Fibroblast of skin of left biceps (primary cell): ENCODE measurements at regions not wholly inside any gene's neighbourhood (a gene's known extent, or its start where the extent isn't known, plus 50 kb on each side); places are given as distances from the start of the nearest gene placed in this dataset.
A peak's percentile ranks its signal among the peaks of the same experiment; 100 is the strongest.

Experiments used
- DNase-seq, 2 experiments: peaks; one replicate each; pipeline ENCODE4 v3.0.0-alpha.2; 2013; ENCODE audit warnings: low read depth in 2 of 2

DNA sequence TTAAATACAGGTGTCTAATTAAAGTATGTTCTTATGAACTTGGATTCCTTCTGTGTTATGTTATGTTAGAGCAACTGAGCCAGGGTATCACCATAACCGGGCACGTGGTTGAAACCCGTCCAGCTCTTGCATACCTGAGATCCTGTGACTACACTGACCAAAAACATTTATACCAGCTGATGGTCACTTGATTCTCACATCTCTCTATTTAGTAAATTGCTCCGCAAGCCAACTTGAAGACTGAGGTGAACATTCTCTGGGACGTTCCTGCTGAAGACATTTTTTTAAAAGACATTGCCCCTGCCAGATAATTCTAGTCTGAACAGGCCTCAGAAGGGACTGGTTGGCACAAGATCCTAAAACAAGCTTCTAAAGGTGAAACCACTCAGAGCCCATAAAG, 550.0 kb upstream of the DIPK2B start:
- no peak for DNase-seq

DNA sequence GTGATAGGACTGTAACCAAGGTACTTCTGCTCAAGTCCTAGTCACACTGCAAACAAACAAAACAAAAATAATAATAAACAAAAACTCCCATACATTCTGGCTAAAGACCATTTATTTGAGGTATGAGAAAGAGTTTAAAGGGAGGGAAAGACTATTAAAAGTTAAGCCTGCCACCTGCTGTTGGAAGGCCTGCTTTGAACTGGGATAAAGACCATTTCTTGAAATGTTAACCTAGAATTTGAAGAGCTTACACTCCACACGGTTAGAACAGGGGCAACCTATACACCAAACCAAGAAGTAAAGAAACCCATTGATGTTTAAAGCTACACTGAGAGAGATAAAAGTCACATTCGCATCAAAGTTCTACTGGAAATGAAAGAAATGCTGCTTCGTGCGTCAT, 548.7 kb upstream of the DIPK2B start:
- no peak for DNase-seq

DNA sequence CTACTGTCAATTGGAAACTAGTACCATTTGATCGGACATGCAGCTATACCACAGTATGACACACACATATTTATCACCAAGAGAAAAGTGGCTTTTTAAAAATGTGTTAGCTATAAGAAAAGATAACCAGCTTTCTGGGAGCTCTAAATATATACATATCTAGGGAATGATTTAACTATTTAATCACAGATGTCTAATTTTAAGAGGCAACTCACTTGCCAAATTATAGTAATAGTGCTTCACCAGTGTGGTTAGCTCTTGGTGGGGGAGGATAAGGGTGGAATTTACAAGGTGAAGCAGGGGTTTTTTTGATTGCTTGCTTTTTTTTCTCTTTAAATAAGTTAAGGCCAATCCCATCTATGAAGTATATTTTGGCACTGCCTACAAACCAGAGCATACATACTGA, 547.7 kb upstream of the DIPK2B start:
- DNase-seq = no peak

DNA sequence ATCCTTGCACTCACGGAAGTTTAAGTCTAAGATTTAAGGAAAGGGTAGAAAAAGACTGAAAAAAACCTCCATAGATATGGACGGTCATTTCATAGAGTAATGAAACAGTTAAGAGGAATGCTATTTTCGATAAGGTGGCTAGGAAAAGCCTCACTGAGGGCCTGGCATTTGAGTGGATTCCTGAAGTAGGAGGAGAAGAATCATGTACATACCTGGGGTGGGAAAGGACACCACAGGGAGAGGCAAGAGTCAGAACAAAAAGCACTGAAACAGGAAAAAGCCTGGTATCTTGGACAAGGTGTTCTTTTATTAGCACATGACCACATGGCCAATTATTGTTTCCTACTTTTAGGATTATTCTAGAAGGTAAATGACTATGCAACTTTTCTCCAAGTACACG, 547.2 kb upstream of the DIPK2B start:
- no peak for DNase-seq

DNA sequence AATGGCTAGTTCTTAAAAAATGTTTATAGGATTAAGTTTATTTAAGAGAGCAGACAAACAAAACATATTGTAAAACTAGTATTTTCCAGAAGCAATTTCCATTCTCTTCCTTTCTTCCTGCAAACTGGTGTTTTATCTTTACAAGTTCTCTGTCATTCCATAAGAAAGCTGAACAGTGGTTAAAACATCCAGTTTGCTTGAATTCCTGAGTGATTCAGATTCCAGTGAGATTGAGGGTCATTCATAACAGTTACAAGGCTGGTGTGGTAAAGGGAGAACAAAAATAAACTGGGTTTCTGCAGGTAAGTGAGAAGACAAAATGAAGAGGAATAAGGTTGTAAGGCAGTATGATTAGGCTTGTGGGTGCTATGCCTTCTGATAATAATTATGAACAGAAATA, 544.8 kb upstream of the DIPK2B start:
- DNase-seq = no peak

DNA sequence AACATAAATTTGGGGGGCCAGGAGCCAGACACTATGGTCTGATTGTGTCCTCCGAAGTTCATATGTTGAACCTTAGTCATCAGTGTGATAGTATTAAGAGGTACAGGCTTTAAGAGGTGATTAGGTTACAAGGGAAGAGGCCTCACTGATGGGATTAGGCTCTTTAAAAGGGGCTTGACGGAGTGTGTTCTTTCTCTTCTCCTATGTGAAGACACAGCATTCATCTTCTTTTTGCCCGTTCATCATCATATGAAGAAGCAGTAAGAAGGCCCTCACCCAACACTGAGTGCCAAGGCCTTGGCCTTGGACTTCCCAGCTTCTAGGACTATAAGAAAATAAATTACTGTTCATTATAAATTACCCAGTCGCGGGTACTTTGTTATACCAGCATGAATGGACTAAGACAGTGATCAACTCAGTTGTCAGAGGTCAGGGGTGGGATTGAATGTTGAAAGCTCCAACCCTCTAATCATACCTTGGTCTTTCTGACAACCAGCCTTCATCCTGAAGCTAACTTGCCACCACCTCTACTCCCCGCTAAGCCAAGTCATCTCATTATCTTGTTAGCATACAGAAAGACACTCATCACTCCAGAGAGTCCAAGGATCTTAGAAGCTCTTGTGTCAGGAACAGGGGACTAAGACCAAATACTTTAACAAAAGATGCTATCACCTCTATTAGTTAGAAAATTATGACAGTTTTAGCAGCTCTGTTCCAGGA, 543.4 kb upstream of the DIPK2B start:
- DNase-seq = no peak

DNA sequence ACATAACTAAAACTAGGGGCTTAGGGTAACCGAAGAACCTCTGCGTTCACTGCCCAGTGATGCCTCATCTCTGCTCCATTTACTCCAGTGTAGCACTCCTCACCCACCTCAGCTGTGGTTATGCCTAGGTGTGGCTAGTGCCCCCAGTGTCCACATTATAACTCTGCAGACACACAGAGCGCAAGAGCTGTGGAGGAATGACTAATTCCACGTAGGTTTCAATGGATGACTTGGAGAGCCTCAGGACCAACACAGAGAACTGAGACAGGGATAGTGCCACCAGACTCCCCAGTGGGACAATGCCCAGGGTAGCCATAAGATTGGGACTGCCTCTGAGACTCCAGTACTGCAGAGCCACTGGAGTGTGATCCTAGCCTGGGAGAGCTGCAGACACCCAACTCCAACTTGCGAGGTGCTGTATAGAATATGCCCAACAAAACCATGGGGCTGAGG, 542.4 kb upstream of the DIPK2B start:
- DNase-seq = peak in 1 of 2 experiments; percentile 26

DNA sequence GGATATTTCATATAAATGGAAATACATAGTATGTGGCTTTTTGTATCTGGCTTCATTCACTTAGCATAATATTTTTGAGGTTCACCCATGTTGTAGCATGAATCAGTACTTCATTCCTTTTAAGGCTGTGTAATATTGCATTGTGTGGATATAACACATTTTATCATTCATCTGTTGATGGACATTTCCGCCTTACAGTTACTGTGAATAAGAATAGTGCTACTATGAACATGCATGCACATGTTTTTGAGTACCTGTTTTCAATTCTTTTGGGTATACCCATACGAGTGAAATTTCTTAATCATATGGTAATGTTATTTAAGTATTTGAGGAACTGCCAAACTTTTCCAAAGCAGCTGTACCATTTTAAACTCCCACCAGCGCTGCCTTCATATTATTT, 539.6 kb upstream of the DIPK2B start:
- DNase-seq = no peak

DNA sequence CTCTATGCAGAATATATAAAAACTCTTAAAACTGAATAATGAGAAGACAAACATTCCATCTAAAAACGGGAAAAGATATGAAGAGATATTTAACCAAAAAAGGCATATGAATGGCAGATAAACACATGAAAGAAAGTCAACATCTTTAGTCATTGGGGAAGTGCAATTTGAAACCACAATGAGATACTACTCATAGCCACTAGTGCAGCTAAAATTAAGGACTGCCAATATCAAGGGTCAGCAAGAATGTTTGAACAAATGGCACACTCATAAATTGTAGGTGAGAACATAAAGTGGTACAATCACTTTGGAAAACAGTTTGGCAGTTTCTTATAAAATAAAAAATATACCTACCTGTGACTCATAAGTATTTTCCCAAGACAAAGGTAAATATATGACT, 534.9 kb upstream of the DIPK2B start:
- no peak for DNase-seq

DNA sequence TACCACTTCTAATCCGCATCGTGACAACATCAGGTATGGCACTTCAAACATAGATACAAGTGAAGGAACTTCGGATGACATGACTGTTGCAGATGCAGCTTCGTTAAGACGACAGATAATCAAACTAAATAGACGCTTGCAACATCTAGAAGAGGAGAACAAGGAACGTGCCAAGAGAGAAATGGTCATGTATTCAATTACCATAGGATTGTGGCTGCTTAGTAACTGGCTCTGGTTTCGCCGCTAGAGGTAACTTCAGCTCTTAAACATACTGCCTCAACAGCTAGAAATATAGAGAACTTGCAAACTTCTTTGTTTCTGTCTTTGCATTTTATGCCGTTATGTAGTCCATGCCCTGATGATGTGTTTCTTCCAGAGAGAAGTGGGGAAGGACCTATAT, 530.8 kb upstream of the DIPK2B start:
- no peak for DNase-seq

DNA sequence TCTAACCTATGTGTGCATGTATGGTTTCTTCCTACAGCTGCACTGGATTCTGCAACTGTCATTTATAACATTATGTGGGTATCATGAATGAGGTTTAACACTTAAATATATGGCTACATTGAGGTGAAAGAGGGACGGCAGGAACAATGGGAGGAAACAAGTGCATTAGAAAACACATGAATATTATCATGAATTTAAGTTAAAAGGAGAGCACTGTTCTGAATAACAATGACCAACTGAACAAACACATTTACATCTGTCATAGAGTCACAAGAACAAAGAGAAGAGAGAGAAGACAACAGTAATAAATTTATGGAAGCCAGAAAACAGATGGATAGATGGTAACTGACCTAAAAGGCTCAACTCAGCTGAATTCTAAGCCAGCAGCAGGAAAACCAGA, 527.1 kb upstream of the DIPK2B start:
- DNase-seq = no peak

DNA sequence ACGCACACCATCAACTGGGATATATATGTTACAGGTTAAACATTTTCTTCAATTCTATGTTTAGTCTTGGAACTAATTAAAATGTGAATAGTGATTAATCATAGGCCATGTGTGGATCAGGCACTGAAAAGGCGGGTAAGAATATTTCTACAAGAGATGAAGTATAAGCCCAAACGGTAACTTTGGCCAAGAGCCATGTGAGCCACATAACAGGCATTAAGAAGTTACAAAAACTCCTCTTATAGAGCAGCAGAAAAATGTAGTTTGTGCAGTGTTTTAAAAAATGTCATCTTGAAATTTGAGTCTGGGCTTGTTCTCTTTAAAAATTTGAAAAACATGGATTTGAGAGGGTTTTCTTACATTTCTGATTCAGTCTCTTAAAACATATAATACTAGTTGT, 521.8 kb upstream of the DIPK2B start:
- DNase-seq = no peak

DNA sequence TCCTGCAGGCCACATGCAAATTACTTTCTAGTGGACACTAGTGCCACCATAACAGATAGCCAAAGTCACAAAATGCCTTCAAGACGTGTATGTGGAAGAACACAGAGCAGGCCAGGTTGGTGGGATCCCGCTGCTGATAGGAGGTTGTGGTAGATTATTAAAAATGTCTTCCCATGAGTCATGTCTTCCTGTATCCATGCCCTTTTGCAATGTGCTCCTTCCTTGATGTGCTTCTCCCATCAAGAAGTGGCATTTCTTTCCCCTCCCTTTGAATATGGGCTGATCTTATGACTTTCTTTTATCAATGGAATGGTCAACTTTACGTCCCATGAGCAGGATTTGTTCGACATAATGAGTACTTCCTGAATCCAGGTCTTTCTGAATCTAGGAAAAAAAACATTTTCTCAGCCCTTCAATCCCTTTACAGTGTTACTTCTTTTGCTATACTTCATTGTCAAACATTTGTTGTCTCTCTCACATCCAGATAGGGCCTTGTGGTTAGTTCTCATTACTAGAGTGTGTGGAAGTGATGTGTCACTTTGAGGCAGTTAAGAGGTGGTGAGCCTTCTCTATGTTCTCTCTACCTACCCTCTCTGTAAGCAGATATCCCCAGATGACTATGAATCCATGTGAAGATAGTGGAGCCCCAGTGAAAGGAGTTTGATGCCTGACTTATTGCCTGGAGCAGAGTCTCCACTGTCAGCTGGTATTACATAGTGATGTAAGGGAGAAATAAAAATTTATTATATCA, 519.2 kb upstream of the DIPK2B start:
- no peak for DNase-seq

DNA sequence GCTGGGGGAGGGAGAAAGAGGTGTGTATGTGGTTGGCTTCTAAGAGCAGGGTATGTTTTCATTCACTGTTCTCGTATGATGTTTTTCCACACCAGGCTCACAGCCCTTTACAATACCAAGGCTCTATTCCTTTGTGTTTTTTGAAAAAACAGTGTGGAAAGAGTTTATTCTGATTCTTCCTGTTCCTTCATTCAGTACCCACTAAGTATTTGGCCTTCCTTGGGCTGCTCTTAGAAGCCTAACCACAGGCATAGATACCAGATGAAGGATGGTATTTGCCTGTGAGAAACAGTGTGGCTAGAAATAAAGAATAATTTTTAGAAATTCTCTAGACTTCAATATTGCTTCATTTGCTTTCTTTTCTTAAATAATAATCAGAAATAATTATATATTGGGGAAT, 518.0 kb upstream of the DIPK2B start:
- DNase-seq = no peak

DNA sequence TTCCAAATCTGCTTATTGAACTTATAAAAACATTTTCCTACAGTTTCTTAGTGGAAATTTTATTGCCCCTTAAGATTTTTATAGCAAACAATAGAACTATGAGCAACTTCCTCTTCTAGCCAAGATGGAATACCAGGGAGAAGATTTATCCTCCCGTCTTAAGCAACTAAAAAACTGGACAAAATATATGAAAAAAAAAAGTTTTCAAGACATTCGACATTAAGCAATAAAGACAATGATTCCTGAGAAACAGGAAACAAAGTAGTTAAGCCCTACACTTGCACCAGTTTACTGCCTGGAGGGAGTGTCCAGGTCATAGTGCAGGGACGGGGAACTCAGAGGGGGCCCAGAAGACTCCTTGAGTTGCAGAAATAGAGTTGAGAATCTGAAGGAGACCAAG, 516.1 kb upstream of the DIPK2B start:
- DNase-seq = no peak

DNA sequence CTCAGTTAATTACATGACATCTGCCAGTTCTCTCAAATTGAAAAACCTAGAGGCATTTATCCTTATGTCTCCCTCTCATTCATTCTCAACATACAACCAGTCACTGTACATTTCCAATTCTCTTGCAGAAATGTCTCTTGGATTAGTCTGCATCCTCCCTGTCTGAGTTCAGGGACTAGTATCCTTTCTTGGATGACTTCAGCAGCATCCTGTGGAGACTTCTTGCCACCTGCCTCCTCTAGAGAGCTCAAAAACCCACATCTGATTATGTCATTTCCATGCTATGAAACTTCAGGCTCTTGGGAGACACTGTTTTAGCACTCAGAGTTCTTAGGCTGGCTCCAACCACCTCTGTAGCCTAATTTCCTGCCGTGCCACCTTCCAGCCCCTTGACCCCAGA, 515.1 kb upstream of the DIPK2B start:
- no peak for DNase-seq

DNA sequence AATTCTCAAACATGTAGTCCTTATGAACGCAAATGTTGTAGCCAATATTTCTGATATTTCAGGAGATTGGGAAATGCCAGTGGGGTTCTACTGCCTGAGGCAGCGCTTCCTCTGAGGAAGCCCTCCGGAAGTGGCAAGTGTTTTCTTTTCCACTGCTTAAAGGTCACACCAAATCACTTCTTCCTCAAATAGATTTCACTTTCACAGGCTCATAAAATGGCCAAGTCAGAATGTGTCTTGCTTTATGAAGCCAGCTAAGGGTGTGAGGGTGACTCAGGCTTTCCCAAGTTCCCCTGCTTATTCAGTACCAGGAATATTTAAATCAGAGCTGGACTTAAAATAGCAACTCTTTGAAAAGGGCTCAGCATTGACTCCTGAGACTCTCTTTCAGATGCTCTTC, 514.2 kb upstream of the DIPK2B start:
- no peak for DNase-seq

DNA sequence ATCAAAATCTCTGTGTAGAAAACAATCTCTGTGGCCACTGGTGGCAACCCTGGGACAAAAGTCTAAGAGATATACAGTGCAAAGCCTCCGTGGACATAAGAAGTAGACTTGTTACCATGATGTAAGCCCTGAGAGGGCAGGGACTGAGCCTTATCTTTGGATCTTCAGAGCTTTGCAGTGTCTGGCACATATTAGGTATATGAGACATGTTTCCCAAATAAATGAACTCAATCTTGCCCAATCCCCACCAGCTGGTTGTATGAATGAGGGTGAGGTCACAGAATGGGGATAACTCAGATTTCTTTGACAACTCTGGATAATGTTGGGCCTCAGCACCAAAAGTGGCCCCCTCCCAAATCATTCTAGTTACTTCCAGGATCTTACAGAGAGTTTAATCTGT, 511.4 kb upstream of the DIPK2B start:
- DNase-seq = no peak

DNA sequence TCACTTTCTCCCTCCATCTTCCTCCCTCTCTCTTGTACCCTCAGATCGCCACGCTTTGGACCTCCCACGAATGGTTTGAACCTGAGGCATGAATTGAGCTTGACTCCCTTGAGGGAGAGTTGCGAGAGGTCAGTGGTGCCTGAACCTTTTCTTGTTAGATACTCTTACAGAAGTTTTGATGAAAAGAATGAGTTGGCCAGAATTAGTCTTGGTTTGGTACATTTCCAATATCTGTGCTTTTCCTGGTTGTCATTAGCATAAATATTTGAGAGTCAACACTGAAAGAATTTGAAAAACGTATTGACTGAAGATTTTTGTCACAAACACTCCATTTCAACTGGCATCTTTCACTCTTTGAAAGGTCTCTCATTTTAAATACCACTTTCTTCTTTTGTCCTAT, 510.6 kb upstream of the DIPK2B start:
- DNase-seq = peak; percentile 53 to 56

DNA sequence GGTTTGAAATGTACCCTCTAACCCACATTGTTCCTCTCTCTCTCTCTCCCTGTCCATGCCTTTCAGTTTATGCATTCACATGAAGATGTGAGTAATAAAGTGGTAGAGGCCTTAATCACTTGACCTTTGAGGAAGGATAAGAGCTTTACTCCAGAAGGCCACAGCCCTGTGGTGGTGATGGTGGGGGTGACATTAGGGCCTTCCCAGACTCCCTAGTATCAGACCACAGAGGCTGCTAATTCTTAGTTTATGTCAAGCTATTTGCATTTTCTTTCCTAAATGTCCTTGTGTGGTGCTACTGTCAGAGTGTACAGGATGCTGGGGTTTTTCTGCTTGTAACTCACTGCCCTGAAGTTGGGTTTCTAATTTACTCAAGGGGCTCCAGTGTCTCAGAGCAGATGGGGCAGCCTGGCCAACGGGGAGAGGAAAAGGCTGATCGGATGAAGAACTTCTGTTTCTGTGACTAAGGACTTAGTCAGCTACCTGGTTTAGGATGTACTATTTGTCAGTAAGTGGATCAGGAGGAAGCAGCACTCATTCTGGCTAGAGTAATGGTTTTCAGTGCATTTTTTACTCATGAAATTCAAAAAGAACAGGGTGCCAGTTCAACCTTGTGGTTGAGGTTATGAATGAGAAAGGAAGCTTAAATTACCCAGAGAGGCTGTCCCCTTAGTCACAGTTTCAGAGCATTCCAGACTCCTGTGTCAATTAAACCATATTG, 509.6 kb upstream of the DIPK2B start:
- peak; percentile 93 to 94 for DNase-seq

DNA sequence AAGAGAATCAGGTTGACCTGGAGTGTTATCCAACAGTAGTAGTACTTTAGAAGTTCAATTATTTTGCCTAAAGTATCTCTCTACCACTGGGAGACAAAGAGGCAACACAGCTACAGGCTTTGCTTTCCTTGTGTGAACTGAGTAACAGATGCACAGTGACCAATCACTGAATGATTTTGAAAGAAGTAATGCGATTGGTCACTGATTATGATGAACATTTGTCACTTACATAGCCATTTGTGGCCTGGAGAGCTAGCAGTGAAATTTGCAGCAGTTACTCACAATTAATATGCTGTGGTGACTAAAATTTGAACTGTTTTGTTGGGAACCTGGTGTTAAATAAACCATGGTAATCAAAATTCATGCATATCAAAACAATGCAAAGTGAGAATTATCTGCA, 508.7 kb upstream of the DIPK2B start:
- DNase-seq = no peak

DNA sequence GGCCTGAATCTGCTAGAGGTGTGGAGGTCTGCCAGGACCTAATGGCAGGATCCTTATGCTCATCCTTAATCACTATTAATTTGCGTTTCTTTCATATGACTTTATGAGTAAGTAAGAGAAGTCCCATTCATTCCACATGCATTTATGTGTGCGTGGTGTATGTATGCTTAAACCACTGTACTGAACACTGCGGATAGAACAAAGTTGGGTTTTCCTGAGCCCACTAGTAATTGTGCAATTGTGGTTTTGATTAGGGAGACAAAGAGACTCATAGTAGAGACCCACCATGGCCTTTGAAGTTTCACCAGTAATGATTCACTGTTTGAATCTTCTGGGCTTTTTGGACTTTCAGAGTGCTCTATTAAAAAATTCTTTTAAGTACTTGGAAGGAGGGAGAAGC, 498.5 kb upstream of the DIPK2B start:
- DNase-seq = peak in 1 of 2 experiments; percentile 47

DNA sequence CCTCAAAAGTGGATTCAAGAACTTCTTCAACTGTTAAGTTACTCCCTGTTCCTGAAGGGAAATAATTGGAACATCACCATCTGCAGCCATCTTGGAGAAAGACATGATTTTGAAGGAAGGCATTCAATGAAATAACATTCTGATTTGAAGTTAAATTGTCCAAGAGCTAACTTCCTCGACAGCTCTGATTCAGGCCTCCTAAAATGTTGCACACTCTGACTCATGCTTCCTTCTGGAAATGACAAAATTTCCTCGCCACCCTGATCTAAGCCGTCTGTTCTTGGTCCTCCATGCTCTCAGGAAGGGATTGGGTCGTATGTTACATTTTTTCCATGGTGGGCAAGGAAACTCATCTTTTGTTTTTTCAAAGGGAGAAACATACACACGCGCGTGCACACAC, 496.9 kb upstream of the DIPK2B start:
- peak; percentile 57 to 62 for DNase-seq
